ELF-1 (cell line): ENCODE measurements at regions not wholly inside any gene's neighbourhood (a gene's known extent, or its start where the extent isn't known, plus 50 kb on each side); places are given as distances from the start of the nearest gene placed in this dataset.
"Not testable (repeated sequence)": the region's sequence is repeated elsewhere in the genome, so short reads cannot be mapped to it uniquely, and the experiment has no call there.

Source experiments
- DNase-seq: peaks from one replicate; pipeline ENCODE4 v3.0.0-alpha.2; 2016; ENCODE audit warnings: low read depth, low spot score

- no peak for DNase-seq
Measured at GRCh38 chr6:88456221-88456859, 290.2 kb upstream of the CNR1 start.

GRCh38 chr6:88455317-88455716 lies 289.2 kb upstream of the CNR1 start:
- DNase-seq, result no peak

- DNase-seq, result no peak
Measured at GRCh38 chr6:88454658-88455057, 288.5 kb upstream of the CNR1 start.

GRCh38 chr6:88449770-88450169 lies 283.6 kb upstream of the CNR1 start:
- DNase-seq, result no peak

- DNase-seq, result no peak
Measured at GRCh38 chr6:88445188-88445965, 279.2 kb upstream of the CNR1 start.

- no peak for DNase-seq
Measured at GRCh38 chr6:88443554-88443953, 277.4 kb upstream of the CNR1 start.

- no peak for DNase-seq
Measured at GRCh38 chr6:88442737-88443136, 276.6 kb upstream of the CNR1 start.

GRCh38 chr6:88441346-88441745 lies 275.2 kb upstream of the CNR1 start:
- DNase-seq, result no peak

GRCh38 chr6:88428068-88428467 lies 261.9 kb upstream of the CNR1 start:
- DNase-seq, result no peak

- no peak for DNase-seq
Measured at GRCh38 chr6:88426005-88426404, 259.9 kb upstream of the CNR1 start.

GRCh38 chr6:88422831-88423230 lies 256.7 kb upstream of the CNR1 start:
- DNase-seq, result peak; percentile 14

- not testable (repeated sequence) for DNase-seq
Measured at GRCh38 chr6:88420967-88421488, 254.9 kb upstream of the CNR1 start.

GRCh38 chr6:88418921-88419810 lies 253.0 kb upstream of the CNR1 start:
- not testable (repeated sequence) for DNase-seq

- DNase-seq, result not testable (repeated sequence)
Measured at GRCh38 chr6:88417361-88417760, 251.2 kb upstream of the CNR1 start.

GRCh38 chr6:88413459-88413858 lies 247.3 kb upstream of the CNR1 start:
- DNase-seq, result no peak

- not testable (repeated sequence) for DNase-seq
Measured at GRCh38 chr6:88408355-88408754, 242.2 kb upstream of the CNR1 start.

- DNase-seq, result peak; percentile 19
Measured at GRCh38 chr6:88406674-88407073, 240.5 kb upstream of the CNR1 start.

- no peak for DNase-seq
Measured at GRCh38 chr6:88403486-88403885, 237.3 kb upstream of the CNR1 start.

- no peak for DNase-seq
Measured at GRCh38 chr6:88402909-88403308, 236.8 kb upstream of the CNR1 start.

GRCh38 chr6:88390998-88391397 lies 224.9 kb upstream of the CNR1 start:
- not testable (repeated sequence) for DNase-seq

- no peak for DNase-seq
Measured at GRCh38 chr6:88388589-88388988, 222.4 kb upstream of the CNR1 start.

GRCh38 chr6:88386167-88386566 lies 220.0 kb upstream of the CNR1 start:
- no peak for DNase-seq
